Pancreas (tissue), 10 donors: ENCODE measurements at regions not wholly inside any gene's neighbourhood (a gene's known extent, or its start where the extent isn't known, plus 50 kb on each side); places are given as distances from the start of the nearest gene placed in this dataset.

Experiments used
- ATAC-seq, 4 donors: fragments of 200-7000 bp; cut with Tn5 transposase; one replicate each; pipeline versions ENCODE4 v1.8.0 to v1.9.1; 2020; ENCODE audit warnings: mild to moderate bottlenecking in 4 of 4, moderate library complexity in 4 of 4
- DNase-seq, 6 donors: peaks; one replicate each; pipeline ENCODE4 v3.0.0-alpha.2; 2020
- FAIRE-seq: peaks from 2 replicates; lab custom pipeline; 2012; peaks lifted over from hg19 to GRCh38; lab: Jason Lieb, UNC
- H3K27ac ChIP-seq, 4 donors: fragments of 200-600 bp; sonication (generic); 1 replicate in 3 of 4; 2 replicates in 1 of 4; pipeline versions ENCODE4 v1.5.0 to v1.8.0; 2020
- H3K27me3 ChIP-seq, 4 donors: fragments of 200-600 bp; one replicate each; pipeline ENCODE4 v1.8.0; 2021
- H3K36me3 ChIP-seq, 3 donors: fragments of 200-600 bp; sonication (generic) in 1 of 3; one replicate each; pipeline versions ENCODE4 v1.5.0 to v1.8.0; 2020 to 2021
- H3K4me1 ChIP-seq, 3 donors: fragments of 200-600 bp; one replicate each; pipeline ENCODE4 v1.8.0; 2021
- H3K4me3 ChIP-seq, 4 donors: fragments of 200-600 bp; sonication (generic) in 2 of 4; one replicate each; pipeline versions ENCODE4 v1.5.0 to v1.8.0; 2020 to 2021
- H3K9me3 ChIP-seq, 4 donors: fragments of 200-600 bp; one replicate each; pipeline ENCODE4 v1.8.0; 2021
- WGBS, 2 donors: extraction: QIAGEN DNeasy Blood & Tissue Kit; methylation state at CpG; one replicate each; pipeline ENCODE4 v1.1.7; 2013; 5-methylcytosine and 5-hydroxymethylcytosine counted together
- intact Hi-C, 3 donors: fragments of 100-400 bp; cut with DNase I; formaldehyde crosslinking; loops; one replicate each; pipeline versions ENCODE4 v1.11.1 to v1.14.2; 2022
- TF ChIP-seq, protein P1 (sequence below), 4 donors: fragments of 200-600 bp; sonication (generic) in 3 of 4; IDR thresholded peaks; one replicate each; pipeline versions ENCODE4 v1.5.0 to v1.8.0; 2021; ENCODE audit warnings: antibody characterized with exemption in 4 of 4
- donor health status: healthy with polysubstance abuse.
- donor health status: DM: no; HTN: no; CAD: no; lungs with moderate emphysema.
- donor health status: DM: no; HTN: no; CAD: no.
- donor health status: control.
- donor health status: control.
- donor health status: Bipolar disorder and iron deficiency.
- donor health status: DM: yes; HTN: yes; CAD: no.
- donor health status: DM: no; HTN: no; CAD: no.
- donor health status: DM: no; HTN: no; CAD: no.
- donor health status: DM: yes; HTN: yes; CAD: no.

DNA sequence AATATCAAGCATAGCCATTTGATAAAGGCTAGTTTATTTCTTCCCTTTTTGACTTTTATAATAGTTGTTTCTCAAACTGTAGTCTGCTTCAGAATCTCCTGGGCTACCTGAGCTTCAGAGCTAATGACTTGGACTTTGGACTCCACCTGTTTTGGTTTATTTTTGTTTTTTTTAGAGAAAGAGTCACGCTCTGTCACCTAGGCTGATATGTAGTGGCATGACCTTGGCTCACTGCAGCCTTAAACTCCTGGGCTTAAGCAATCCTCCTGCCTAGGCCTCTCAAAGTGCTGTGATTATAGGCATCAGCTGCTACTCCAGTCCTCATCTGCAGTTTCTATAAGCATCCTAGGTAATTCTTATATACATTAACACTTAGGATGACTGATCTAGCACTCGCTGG lies 90.5 kb downstream of the DDIT4L start:
- ATAC-seq (peak; percentile 61 to 75 (median 68)), FAIRE-seq (no peak), DNase-seq (peak in 1 of 6 donors; percentile 9)
- 50% methylated on average over 2 of the region's 2 CpGs for WGBS, 2 donors
- TF ChIP-seq, protein P1, sequence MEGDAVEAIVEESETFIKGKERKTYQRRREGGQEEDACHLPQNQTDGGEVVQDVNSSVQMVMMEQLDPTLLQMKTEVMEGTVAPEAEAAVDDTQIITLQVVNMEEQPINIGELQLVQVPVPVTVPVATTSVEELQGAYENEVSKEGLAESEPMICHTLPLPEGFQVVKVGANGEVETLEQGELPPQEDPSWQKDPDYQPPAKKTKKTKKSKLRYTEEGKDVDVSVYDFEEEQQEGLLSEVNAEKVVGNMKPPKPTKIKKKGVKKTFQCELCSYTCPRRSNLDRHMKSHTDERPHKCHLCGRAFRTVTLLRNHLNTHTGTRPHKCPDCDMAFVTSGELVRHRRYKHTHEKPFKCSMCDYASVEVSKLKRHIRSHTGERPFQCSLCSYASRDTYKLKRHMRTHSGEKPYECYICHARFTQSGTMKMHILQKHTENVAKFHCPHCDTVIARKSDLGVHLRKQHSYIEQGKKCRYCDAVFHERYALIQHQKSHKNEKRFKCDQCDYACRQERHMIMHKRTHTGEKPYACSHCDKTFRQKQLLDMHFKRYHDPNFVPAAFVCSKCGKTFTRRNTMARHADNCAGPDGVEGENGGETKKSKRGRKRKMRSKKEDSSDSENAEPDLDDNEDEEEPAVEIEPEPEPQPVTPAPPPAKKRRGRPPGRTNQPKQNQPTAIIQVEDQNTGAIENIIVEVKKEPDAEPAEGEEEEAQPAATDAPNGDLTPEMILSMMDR (IDR thresholded peaks at IDR 0.05): no peak
- H3K4me1 ChIP-seq: peaks cover 0 to 6% (median 0%) of the 10 kb centered on the region in 3 donors
- H3K36me3 ChIP-seq: no peaks in the 10 kb centered on the region
- no peaks in the 10 kb centered on the region for H3K9me3 ChIP-seq
- no peak overlapping the region for H3K4me3 ChIP-seq
- H3K27ac ChIP-seq: no peak overlapping the region
- intact Hi-C loops: no loop called here
- no peaks in the 10 kb centered on the region for H3K27me3 ChIP-seq

DNA sequence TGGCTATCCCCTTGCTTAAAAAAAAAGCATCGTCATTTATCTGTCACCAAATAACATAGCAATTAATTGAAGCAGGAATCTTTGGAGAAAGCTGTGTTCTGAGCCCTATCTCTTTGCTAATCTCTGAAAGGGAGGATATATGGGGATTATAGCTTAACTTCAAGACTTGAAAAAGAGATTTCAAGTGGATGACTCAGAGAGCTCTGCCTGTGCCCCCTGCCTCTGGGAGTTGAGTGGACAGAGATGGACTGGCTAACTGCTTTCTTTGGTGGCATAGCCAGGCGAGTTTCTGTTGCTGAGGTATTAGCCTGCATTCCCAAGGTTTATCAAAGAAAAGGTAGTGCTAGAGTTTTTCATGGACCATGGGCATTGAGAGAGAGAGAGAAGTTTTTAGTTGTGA lies 91.6 kb downstream of the DDIT4L start:
- intact Hi-C loops: no loop called here
- DNase-seq: no peak
- Histone ChIP-seq H3K4me3 (no peak overlapping the region), H3K9me3 (no peaks in the 10 kb centered on the region), H3K4me1 (peaks cover 3 to 6% (median 4%) of the 10 kb centered on the region in 3 donors), H3K36me3 (no peaks in the 10 kb centered on the region), H3K27ac (no peak overlapping the region), H3K27me3 (no peaks in the 10 kb centered on the region)
- FAIRE-seq: no peak
- ATAC-seq: no peak
- 79% methylated on average over 2 of the region's 2 CpGs for WGBS, 2 donors
- TF ChIP-seq, protein P1 (IDR thresholded peaks at IDR 0.05): no peak

DNA sequence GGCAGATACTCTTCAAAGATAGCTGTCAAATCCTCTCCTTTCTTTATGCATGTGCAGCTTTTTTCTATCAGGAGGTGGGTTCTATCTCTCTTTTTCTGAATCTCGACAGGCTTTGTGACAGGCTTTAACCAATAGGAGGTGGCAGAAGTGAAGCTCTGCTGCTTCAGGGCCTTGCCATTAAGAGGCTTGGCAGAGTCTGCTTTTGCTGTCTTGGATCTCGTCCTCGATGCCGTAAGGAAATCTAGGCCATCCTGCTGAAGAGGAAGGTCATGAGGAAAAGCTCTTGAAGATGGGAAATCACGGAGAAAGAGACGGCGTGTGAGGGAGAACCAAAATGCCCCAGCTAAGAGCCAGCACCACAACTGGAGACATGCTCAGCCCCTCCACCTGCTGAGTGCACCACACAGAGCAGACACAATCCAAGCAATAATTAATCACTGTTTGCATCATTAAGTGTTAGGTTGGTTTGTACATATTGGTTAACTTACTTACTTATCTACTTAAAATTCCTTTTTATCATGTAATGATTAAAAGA lies 92.2 kb downstream of the DDIT4L start:
- no peak for ATAC-seq
- intact Hi-C loops: no loop called here
- no peak for DNase-seq
- FAIRE-seq: no peak
- no peak overlapping the region for H3K4me3 ChIP-seq
- H3K36me3 ChIP-seq: no peaks in the 10 kb centered on the region
- WGBS, 2 donors: 79 to 80% methylated on average over 7 of the region's 7 CpGs
- no peaks in the 10 kb centered on the region for H3K9me3 ChIP-seq
- TF ChIP-seq, protein P1 (IDR thresholded peaks at IDR 0.05): no peak
- H3K4me1 ChIP-seq: peaks cover 5 to 7% (median 6%) of the 10 kb centered on the region in 3 donors
- no peaks in the 10 kb centered on the region for H3K27me3 ChIP-seq
- H3K27ac ChIP-seq: no peak overlapping the region

DNA sequence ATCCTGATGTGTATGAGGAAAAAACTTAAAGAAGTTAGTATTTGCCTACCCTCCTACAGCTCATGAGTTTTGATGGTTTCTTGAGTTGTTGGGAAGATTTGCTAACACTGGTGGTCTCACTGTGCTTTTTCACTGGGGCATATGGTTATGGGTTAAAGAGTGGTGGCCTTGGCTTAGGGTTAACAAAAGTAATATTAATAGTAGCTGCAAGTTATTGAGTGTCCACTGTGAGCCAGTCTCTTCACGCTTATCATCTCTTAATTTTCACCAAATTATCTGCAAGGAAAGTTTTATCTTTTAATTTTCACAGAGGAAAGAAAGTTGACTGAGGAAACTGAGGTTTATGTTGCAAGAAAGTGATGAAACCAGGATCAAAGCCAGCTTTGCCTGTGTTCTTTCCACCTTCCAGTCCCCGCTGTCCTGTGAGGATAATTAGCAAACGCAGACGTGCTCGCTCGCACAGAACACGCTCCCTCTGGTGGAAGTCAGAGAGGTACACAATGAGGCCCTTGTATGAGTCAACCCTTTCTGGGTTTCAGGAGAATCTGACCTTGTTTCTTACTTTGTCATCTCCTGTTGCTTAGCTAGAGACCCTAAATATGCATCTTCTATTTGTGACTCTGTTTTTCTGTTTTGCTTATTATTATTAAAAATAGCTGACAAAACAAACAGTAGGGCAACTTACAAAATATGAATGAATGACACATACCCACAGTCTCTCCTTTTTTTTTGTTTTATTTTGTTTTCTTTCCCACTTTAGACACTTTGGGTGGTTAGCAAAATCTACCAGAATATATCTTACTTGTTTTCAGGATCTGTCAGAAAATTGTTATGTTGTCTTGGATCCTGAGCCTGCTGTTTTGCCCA lies 94.3 kb downstream of the DDIT4L start:
- TF ChIP-seq, protein P1 (IDR thresholded peaks at IDR 0.05): peak; percentile 52 to 65 (median 55)
- peaks cover 5 to 7% (median 6%) of the 10 kb centered on the region in 3 donors for H3K4me1 ChIP-seq
- WGBS, 2 donors: 12 to 14% methylated on average over 7 of the region's 7 CpGs
- intact Hi-C loops: no loop called here
- no peaks in the 10 kb centered on the region for H3K9me3 ChIP-seq
- H3K36me3 ChIP-seq: no peaks in the 10 kb centered on the region
- no peak overlapping the region for H3K4me3 ChIP-seq
- peak; percentile 39 to 78 (median 46) for DNase-seq
- ATAC-seq: peak; percentile 66 to 92 (median 88)
- no peak overlapping the region for H3K27ac ChIP-seq
- FAIRE-seq: no peak
- no peaks in the 10 kb centered on the region for H3K27me3 ChIP-seq
